Keratinocyte (primary cell): ENCODE measurements at regions not wholly inside any gene's neighbourhood (a gene's known extent, or its start where the extent isn't known, plus 50 kb on each side); places are given as distances from the start of the nearest gene placed in this dataset.

Source experiments
- DNase-seq: peaks from one replicate; pipeline ENCODE4 v3.0.0-alpha.2; 2011; ENCODE audit warnings: low read depth, missing footprints, low spot score
- FAIRE-seq: peaks from 2 replicates; lab custom pipeline; 2011; peaks lifted over from hg19 to GRCh38; lab: Jason Lieb, UNC
- H2AFZ ChIP-seq: 2 replicates; pipeline ENCODE4 v1.6.0; 2012; ENCODE audit warnings: low read length, control low read depth, inconsistent platforms; ENCODE audit not compliant: control insufficient read depth
- H3K27ac ChIP-seq: 2 replicates; pipeline ENCODE4 v1.5.1; 2011; ENCODE audit warnings: low read length; ENCODE audit not compliant: control insufficient read depth, insufficient read depth
- H3K27me3 ChIP-seq: 3 replicates; pipeline ENCODE4 v1.6.0; 2011; ENCODE audit warnings: low read length; ENCODE audit not compliant: control insufficient read depth, insufficient read depth; ENCODE audit errors: extremely low read depth
- H3K36me3 ChIP-seq, 2 experiments: 2 replicates in 1 of 2; 3 replicates in 1 of 2; pipeline ENCODE4 v1.5.1; 2011; ENCODE audit warnings: low read length in 2 of 2, mild to moderate bottlenecking in 1 of 2; ENCODE audit not compliant: control insufficient read depth in 2 of 2, insufficient read depth in 2 of 2; ENCODE audit errors: extremely low read depth in 1 of 2
- H3K4me1 ChIP-seq: 3 replicates; pipeline ENCODE4 v1.5.1; 2011; ENCODE audit warnings: low read length; ENCODE audit not compliant: control insufficient read depth, insufficient read depth; ENCODE audit errors: extremely low read depth
- H3K4me2 ChIP-seq: 3 replicates; pipeline ENCODE4 v1.6.0; 2011; ENCODE audit warnings: low read depth, low read length; ENCODE audit not compliant: control insufficient read depth, insufficient read depth; ENCODE audit errors: extremely low read depth
- H3K4me3 ChIP-seq, 3 experiments: fragments of 200-600 bp in 1 of 3; sonication (generic) in 1 of 3; 2 replicates in 2 of 3; 3 replicates in 1 of 3; pipeline ENCODE4 v1.5.1; 2011 to 2016; ENCODE audit warnings: low read length in 3 of 3, mild to moderate bottlenecking in 3 of 3, control low read depth in 2 of 3, inconsistent platforms in 1 of 3, low read depth in 1 of 3, mixed read lengths in 1 of 3, mixed run types in 1 of 3, moderate library complexity in 1 of 3; ENCODE audit not compliant: control insufficient read depth in 2 of 3, insufficient read depth in 2 of 3; ENCODE audit errors: extremely low read depth in 1 of 3
- H3K79me2 ChIP-seq: 2 replicates; pipeline ENCODE4 v1.6.0; 2012; ENCODE audit warnings: low read length; ENCODE audit not compliant: control insufficient read depth, insufficient read depth
- H3K9ac ChIP-seq: 3 replicates; pipeline ENCODE4 v1.6.0; 2011; ENCODE audit warnings: low read length; ENCODE audit not compliant: control insufficient read depth, insufficient read depth; ENCODE audit errors: extremely low read depth
- H3K9me1 ChIP-seq: 3 replicates; pipeline ENCODE4 v1.6.0; 2011; ENCODE audit warnings: low read length; ENCODE audit not compliant: control insufficient read depth, insufficient read depth; ENCODE audit errors: extremely low read depth
- H3K9me3 ChIP-seq: 2 replicates; pipeline ENCODE4 v1.5.1; 2012; ENCODE audit warnings: low read depth, low read length; ENCODE audit not compliant: control insufficient read depth
- H4K20me1 ChIP-seq: 3 replicates; pipeline ENCODE4 v1.6.0; 2011; ENCODE audit warnings: low read length; ENCODE audit not compliant: control insufficient read depth, insufficient read depth; ENCODE audit errors: extremely low read depth
- EZH2 ChIP-seq: IDR thresholded peaks from one replicate; pipeline ENCODE4 v1.6.1; 2012; ENCODE audit warnings: inconsistent platforms, mild to moderate bottlenecking, low read length, moderate library complexity
- dilution Hi-C: fragments of 300-500 bp; cut with MboI; formaldehyde crosslinking; loops from one replicate; pipeline ENCODE4 v1.7.0; 2020; ENCODE audit warnings: low sequenced_read_pairs; ENCODE audit not compliant: extremely low pct_ligation_motif_present
- TF ChIP-seq, protein P1 (sequence below), 3 experiments: IDR thresholded peaks in 1 of 3; conservative IDR thresholded peaks in 1 of 3; optimal IDR thresholded peaks in 1 of 3; 2 replicates in 2 of 3; 3 replicates in 1 of 3; pipeline versions ENCODE3 to v1.5.1; 2011; ENCODE audit warnings: low read length in 3 of 3, mild to moderate bottlenecking in 3 of 3, moderate library complexity in 2 of 3, control low read depth in 1 of 3, inconsistent platforms in 1 of 3; ENCODE audit not compliant: insufficient read depth in 2 of 3; ENCODE audit errors: extremely low read depth in 1 of 3

DNA sequence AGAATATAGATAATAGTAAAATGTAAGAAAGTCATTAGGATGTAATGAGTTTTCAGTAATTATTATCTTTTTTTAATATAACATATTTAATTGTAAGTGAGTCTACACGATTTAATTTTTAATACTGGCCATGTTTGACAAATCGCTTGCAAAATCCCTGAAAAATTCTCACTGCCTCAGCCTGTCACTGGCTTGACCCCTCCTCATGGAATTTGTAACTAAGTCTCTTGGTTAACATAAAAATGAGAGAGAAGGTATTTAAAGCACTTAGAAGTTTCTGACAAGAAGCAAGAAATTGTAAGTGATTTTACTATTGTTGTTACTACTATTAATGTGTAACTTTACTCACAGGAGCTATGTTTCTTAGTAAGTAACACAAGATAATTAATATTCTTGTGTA is 237.9 kb upstream of the GK2 start:
- DNase-seq (no peak), FAIRE-seq (no peak)
- dilution Hi-C loops = no loop called here
- no peaks in the 10 kb centered on the region for H4K20me1 ChIP-seq
- no peak overlapping the region for H3K4me2 ChIP-seq
- H3K27ac ChIP-seq = no peak overlapping the region
- no peaks in the 10 kb centered on the region for H3K9me1 ChIP-seq
- no peak overlapping the region for H3K4me3 ChIP-seq
- no peaks in the 10 kb centered on the region for H3K9me3 ChIP-seq
- H3K27me3 ChIP-seq = no peaks in the 10 kb centered on the region
- no peak for TF ChIP-seq EZH2
- TF ChIP-seq, protein P1, sequence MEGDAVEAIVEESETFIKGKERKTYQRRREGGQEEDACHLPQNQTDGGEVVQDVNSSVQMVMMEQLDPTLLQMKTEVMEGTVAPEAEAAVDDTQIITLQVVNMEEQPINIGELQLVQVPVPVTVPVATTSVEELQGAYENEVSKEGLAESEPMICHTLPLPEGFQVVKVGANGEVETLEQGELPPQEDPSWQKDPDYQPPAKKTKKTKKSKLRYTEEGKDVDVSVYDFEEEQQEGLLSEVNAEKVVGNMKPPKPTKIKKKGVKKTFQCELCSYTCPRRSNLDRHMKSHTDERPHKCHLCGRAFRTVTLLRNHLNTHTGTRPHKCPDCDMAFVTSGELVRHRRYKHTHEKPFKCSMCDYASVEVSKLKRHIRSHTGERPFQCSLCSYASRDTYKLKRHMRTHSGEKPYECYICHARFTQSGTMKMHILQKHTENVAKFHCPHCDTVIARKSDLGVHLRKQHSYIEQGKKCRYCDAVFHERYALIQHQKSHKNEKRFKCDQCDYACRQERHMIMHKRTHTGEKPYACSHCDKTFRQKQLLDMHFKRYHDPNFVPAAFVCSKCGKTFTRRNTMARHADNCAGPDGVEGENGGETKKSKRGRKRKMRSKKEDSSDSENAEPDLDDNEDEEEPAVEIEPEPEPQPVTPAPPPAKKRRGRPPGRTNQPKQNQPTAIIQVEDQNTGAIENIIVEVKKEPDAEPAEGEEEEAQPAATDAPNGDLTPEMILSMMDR (optimal IDR thresholded peaks at IDR 0.05 in 1 of 3, IDR thresholded peaks at IDR 0.05 in 1 of 3, conservative IDR thresholded peaks at IDR 0.05 in 1 of 3; ENCODE audit: extremely low read depth in 1 of 3, insufficient read depth in 2 of 3, low read length in 3 of 3) = no peak
- H3K9ac ChIP-seq = no peak overlapping the region
- H3K36me3 ChIP-seq = no peaks in the 10 kb centered on the region
- peaks cover 5% of the 10 kb centered on the region for H3K4me1 ChIP-seq
- H2AFZ ChIP-seq = no peak overlapping the region
- H3K79me2 ChIP-seq = no peaks in the 10 kb centered on the region

GRCh38 chr4:79638735-79639134 is 230.7 kb upstream of the GK2 start:
- Histone ChIP-seq H2AFZ (no peak overlapping the region), H3K27ac (no peak overlapping the region), H3K4me2 (no peak overlapping the region), H3K9me1 (no peaks in the 10 kb centered on the region), H3K4me1 (no peaks in the 10 kb centered on the region), H3K9ac (no peak overlapping the region), H4K20me1 (no peaks in the 10 kb centered on the region), H3K4me3 (no peak overlapping the region), H3K36me3 (no peaks in the 10 kb centered on the region), H3K9me3 (no peaks in the 10 kb centered on the region), H3K79me2 (no peaks in the 10 kb centered on the region), H3K27me3 (no peaks in the 10 kb centered on the region)
- dilution Hi-C loops = no loop called here
- FAIRE-seq (no peak), DNase-seq (no peak)
- TF ChIP-seq EZH2 = no peak
- TF ChIP-seq, protein P1 (optimal IDR thresholded peaks at IDR 0.05 in 1 of 3, IDR thresholded peaks at IDR 0.05 in 1 of 3, conservative IDR thresholded peaks at IDR 0.05 in 1 of 3; ENCODE audit: extremely low read depth in 1 of 3, insufficient read depth in 2 of 3, low read length in 3 of 3) = no peak
